ENCODE measurements at regions not wholly inside any gene's neighbourhood (a gene's known extent, or its start where the extent isn't known, plus 50 kb on each side); places are given as distances from the start of the nearest gene placed in this dataset.

GRCh38 chr6:43847741-43848630 is 78.0 kb downstream of the VEGFA start:
- no peak for DNase-seq
- intact Hi-C loops (cut with DNase I; ENCODE audit: low total_unique reads), result no loop called here
- no peaks in the 10 kb centered on the region for H3K4me1 ChIP-seq
- H3K27me3 ChIP-seq, result no peaks in the 10 kb centered on the region
- TF ChIP-seq CTCF (IDR thresholded peaks at IDR 0.05 in 4 of 5, conservative IDR thresholded peaks at IDR 0.05 in 1 of 5) (no peak), POLR2A (IDR thresholded peaks at IDR 0.05) (no peak)
- no peak for ATAC-seq
- H3K9me3 ChIP-seq, result no peaks in the 10 kb centered on the region
- H3K27ac ChIP-seq, result no peak overlapping the region
- no peaks in the 10 kb centered on the region for H3K36me3 ChIP-seq
- H3K4me3 ChIP-seq, result no peak overlapping the region
- in situ Hi-C loops (cut with MboI; ENCODE audit: low sequenced_read_pairs in 4 of 4), result no loop called here

GRCh38 chr6:43846556-43846955 is 76.5 kb downstream of the VEGFA start:
- in situ Hi-C loops (cut with MboI; ENCODE audit: low sequenced_read_pairs in 4 of 4) (no loop called here), intact Hi-C loops (cut with DNase I; ENCODE audit: low total_unique reads) (no loop called here)
- Histone ChIP-seq H3K36me3 (no peaks in the 10 kb centered on the region), H3K4me3 (no peak overlapping the region), H3K9me3 (no peaks in the 10 kb centered on the region), H3K27me3 (no peaks in the 10 kb centered on the region), H3K4me1 (no peaks in the 10 kb centered on the region), H3K27ac (no peak overlapping the region)
- TF ChIP-seq POLR2A (IDR thresholded peaks at IDR 0.05) (no peak), CTCF (IDR thresholded peaks at IDR 0.05 in 4 of 5, conservative IDR thresholded peaks at IDR 0.05 in 1 of 5) (no peak)
- no peak for ATAC-seq
- DNase-seq, result no peak

GRCh38 chr6:43845646-43846045 is 75.6 kb downstream of the VEGFA start:
- in situ Hi-C loops (cut with MboI; ENCODE audit: low sequenced_read_pairs in 4 of 4), result no loop called here

GRCh38 chr6:43843669-43844171 is 73.7 kb downstream of the VEGFA start:
- no peak for TF ChIP-seq CTCF (IDR thresholded peaks at IDR 0.05 in 4 of 5, conservative IDR thresholded peaks at IDR 0.05 in 1 of 5)
- no peak for TF ChIP-seq POLR2A (IDR thresholded peaks at IDR 0.05)
- H3K27me3 ChIP-seq, result no peaks in the 10 kb centered on the region
- H3K36me3 ChIP-seq, result no peaks in the 10 kb centered on the region
- ATAC-seq (no peak), DNase-seq (no peak)
- intact Hi-C loops (cut with DNase I; ENCODE audit: low total_unique reads) (no loop called here), in situ Hi-C loops (cut with MboI; ENCODE audit: low sequenced_read_pairs in 4 of 4) (no loop called here)
- H3K4me1 ChIP-seq, result peaks cover 0 to under 1% of the 10 kb centered on the region in 2 donors
- no peak overlapping the region for H3K27ac ChIP-seq
- no peak overlapping the region for H3K4me3 ChIP-seq
- no peaks in the 10 kb centered on the region for H3K9me3 ChIP-seq

More at GRCh38 chr6:43845646-43846045, 75.6 kb downstream of the VEGFA start:
- intact Hi-C loops (cut with DNase I; ENCODE audit: low total_unique reads), result no loop called here
- H3K4me3 ChIP-seq, result no peak overlapping the region
- no peak for TF ChIP-seq POLR2A (IDR thresholded peaks at IDR 0.05)
- no peak for TF ChIP-seq CTCF (IDR thresholded peaks at IDR 0.05 in 4 of 5, conservative IDR thresholded peaks at IDR 0.05 in 1 of 5)
- H3K36me3 ChIP-seq, result no peaks in the 10 kb centered on the region
- no peaks in the 10 kb centered on the region for H3K4me1 ChIP-seq
- DNase-seq, result no peak
- H3K9me3 ChIP-seq, result no peaks in the 10 kb centered on the region
- H3K27ac ChIP-seq, result no peak overlapping the region
- no peak for ATAC-seq
- H3K27me3 ChIP-seq, result no peaks in the 10 kb centered on the region
